SU-DHL-6 (cell line): ENCODE measurements at regions not wholly inside any gene's neighbourhood (a gene's known extent, or its start where the extent isn't known, plus 50 kb on each side); places are given as distances from the start of the nearest gene placed in this dataset.

ENCODE experiments used
- H2AFZ ChIP-seq: fragments of 200-600 bp; sonication (generic); 2 replicates; pipeline ENCODE4 v1.6.1; 2014; ENCODE audit warnings: low read depth, mild to moderate bottlenecking, moderate library complexity, mixed read lengths, antibody characterized with exemption, low read length; ENCODE audit not compliant: severe bottlenecking
- H3F3A ChIP-seq: fragments of 200-600 bp; shearing (Covaris generic); 2 replicates; pipeline ENCODE4 v1.6.0; 2016; ENCODE audit warnings: antibody characterized with exemption, mild to moderate bottlenecking; ENCODE audit not compliant: insufficient read depth
- H3K27ac ChIP-seq: fragments of 200-600 bp; sonication (generic); 2 replicates; pipeline ENCODE4 v1.5.1; 2016; ENCODE audit warnings: low read depth, mild to moderate bottlenecking, low read length, moderate library complexity, mixed read lengths
- H3K27me3 ChIP-seq: fragments of 200-600 bp; sonication (generic), shearing (Covaris generic); 2 replicates; pipeline ENCODE4 v1.6.0; 2014; ENCODE audit warnings: mild to moderate bottlenecking, low read length
- H3K36me3 ChIP-seq: fragments of 200-600 bp; sonication (generic); 2 replicates; pipeline ENCODE4 v1.6.1; 2014; ENCODE audit warnings: mild to moderate bottlenecking, low read length, mixed read lengths
- H3K4me2 ChIP-seq: fragments of 300-600, 200-600 bp; shearing (Covaris generic), sonication (generic); 2 replicates; pipeline ENCODE4 v1.6.0; 2014; ENCODE audit warnings: low read length, low read depth, mild to moderate bottlenecking; ENCODE audit not compliant: poor library complexity, severe bottlenecking
- H3K4me3 ChIP-seq: fragments of 200-600 bp; sonication (generic); 2 replicates; pipeline ENCODE4 v1.5.1; 2014; ENCODE audit warnings: antibody characterized with exemption, low read length, mild to moderate bottlenecking, mixed read lengths; ENCODE audit not compliant: insufficient read depth, poor library complexity, severe bottlenecking
- H3K79me2 ChIP-seq: fragments of 200-600 bp; sonication (generic); 2 replicates; pipeline ENCODE4 v1.6.1; 2014; ENCODE audit warnings: mild to moderate bottlenecking, low read length, moderate library complexity; ENCODE audit not compliant: insufficient read depth
- H3K9ac ChIP-seq: fragments of 200-600 bp; sonication (generic); 2 replicates; pipeline ENCODE4 v1.7.0; 2014; ENCODE audit warnings: mild to moderate bottlenecking, low read length
- H3K9me2 ChIP-seq: fragments of 200-600 bp; sonication (generic); replicated peaks from 2 replicates; pipeline ENCODE4 v1.6.1; 2014; ENCODE audit warnings: low read length; ENCODE audit not compliant: insufficient read depth
- H3K9me3 ChIP-seq: fragments of 200-600 bp; sonication (generic); 2 replicates; pipeline ENCODE4 v1.6.1; 2014; ENCODE audit warnings: low read length, mixed read lengths; ENCODE audit not compliant: insufficient read depth
- H4K20me1 ChIP-seq: fragments of 200-600 bp; sonication (generic); 2 replicates; pipeline ENCODE4 v1.6.1; 2014; ENCODE audit warnings: low read depth, mild to moderate bottlenecking, antibody characterized with exemption, low read length, moderate library complexity, mixed read lengths
- EZH2phosphoT487 ChIP-seq: fragments of 200-600 bp; sonication (generic), shearing (Covaris generic); conservative IDR thresholded peaks from 2 replicates; pipeline ENCODE4 v1.6.1; 2018; ENCODE audit warnings: mild to moderate bottlenecking, antibody characterized with exemption, low read length, moderate library complexity, mixed read lengths
- TF ChIP-seq, protein P1 (sequence below): fragments of 200-600 bp; sonication (generic); IDR thresholded peaks from one replicate; pipeline ENCODE4 v1.5.1; 2017; ENCODE audit warnings: antibody characterized with exemption, mild to moderate bottlenecking, low read length, moderate library complexity; ENCODE audit not compliant: insufficient read depth, poor library complexity, severe bottlenecking

DNA sequence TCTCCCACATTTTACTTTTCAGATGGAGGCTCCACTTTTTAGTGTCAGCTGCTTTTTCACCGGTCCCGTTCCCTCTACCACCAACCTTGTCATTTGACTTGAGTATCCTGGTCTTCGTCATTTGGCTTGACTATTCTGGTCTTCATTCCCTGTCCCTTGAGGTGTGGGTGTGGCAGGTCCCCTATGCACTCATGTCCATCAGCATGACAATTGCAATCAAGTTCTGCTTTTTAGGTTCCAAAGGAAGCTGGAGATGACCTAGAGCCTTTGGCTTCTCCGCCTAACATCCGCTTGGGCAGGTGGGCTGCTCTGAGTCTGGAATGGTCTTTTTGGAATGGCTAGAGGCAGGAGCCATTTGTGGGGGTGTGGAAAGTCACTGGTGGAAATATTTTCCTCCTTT lies 99.8 kb upstream of the MLN start:
- no peak overlapping the region for H2AFZ ChIP-seq
- no peaks in the 10 kb centered on the region for H3K36me3 ChIP-seq
- no peaks in the 10 kb centered on the region for H3F3A ChIP-seq
- no peak overlapping the region for H3K4me2 ChIP-seq
- no peak overlapping the region for H3K9ac ChIP-seq
- H3K79me2 ChIP-seq, result no peaks in the 10 kb centered on the region
- no peak overlapping the region for H3K4me3 ChIP-seq
- H3K9me2 ChIP-seq, result no peaks in the 10 kb centered on the region
- no peaks in the 10 kb centered on the region for H4K20me1 ChIP-seq
- TF ChIP-seq EZH2phosphoT487, result no peak
- TF ChIP-seq, protein P1, sequence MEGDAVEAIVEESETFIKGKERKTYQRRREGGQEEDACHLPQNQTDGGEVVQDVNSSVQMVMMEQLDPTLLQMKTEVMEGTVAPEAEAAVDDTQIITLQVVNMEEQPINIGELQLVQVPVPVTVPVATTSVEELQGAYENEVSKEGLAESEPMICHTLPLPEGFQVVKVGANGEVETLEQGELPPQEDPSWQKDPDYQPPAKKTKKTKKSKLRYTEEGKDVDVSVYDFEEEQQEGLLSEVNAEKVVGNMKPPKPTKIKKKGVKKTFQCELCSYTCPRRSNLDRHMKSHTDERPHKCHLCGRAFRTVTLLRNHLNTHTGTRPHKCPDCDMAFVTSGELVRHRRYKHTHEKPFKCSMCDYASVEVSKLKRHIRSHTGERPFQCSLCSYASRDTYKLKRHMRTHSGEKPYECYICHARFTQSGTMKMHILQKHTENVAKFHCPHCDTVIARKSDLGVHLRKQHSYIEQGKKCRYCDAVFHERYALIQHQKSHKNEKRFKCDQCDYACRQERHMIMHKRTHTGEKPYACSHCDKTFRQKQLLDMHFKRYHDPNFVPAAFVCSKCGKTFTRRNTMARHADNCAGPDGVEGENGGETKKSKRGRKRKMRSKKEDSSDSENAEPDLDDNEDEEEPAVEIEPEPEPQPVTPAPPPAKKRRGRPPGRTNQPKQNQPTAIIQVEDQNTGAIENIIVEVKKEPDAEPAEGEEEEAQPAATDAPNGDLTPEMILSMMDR, result no peak
- no peak overlapping the region for H3K27ac ChIP-seq
- no peaks in the 10 kb centered on the region for H3K9me3 ChIP-seq
- H3K27me3 ChIP-seq, result peaks cover 3% of the 10 kb centered on the region; the same call in 1 of the 2 replicates

DNA sequence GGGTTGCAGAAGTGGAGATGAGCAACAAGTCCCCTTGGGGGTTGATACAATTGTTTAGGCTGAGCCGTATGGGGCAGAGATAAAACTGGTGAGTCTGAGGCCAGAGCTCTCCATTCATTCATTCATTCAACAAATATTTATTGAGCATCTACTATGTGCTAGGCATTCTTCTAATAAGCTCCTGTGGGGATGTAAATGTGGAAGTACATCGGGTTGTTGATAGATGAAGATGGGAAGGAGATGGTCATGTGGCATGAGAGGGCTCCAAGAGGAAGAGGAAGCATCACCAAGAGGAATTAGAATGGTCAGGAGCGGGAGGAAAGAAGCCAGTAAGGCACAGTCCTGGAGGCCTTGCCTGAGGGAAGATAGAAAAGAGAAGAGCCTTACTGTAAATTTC lies 98.7 kb upstream of the MLN start:
- H3K9ac ChIP-seq, result no peak overlapping the region
- no peak for TF ChIP-seq EZH2phosphoT487
- TF ChIP-seq, protein P1, result no peak
- no peaks in the 10 kb centered on the region for H3K79me2 ChIP-seq
- no peaks in the 10 kb centered on the region for H3K9me3 ChIP-seq
- H4K20me1 ChIP-seq, result no peaks in the 10 kb centered on the region
- H3K36me3 ChIP-seq, result no peaks in the 10 kb centered on the region
- no peak overlapping the region for H2AFZ ChIP-seq
- no peak overlapping the region for H3K27ac ChIP-seq
- no peak overlapping the region for H3K4me2 ChIP-seq
- no peak overlapping the region for H3K4me3 ChIP-seq
- no peaks in the 10 kb centered on the region for H3F3A ChIP-seq
- no peaks in the 10 kb centered on the region for H3K9me2 ChIP-seq
- peaks cover 6% of the 10 kb centered on the region; the same call in 1 of the 2 replicates for H3K27me3 ChIP-seq

DNA sequence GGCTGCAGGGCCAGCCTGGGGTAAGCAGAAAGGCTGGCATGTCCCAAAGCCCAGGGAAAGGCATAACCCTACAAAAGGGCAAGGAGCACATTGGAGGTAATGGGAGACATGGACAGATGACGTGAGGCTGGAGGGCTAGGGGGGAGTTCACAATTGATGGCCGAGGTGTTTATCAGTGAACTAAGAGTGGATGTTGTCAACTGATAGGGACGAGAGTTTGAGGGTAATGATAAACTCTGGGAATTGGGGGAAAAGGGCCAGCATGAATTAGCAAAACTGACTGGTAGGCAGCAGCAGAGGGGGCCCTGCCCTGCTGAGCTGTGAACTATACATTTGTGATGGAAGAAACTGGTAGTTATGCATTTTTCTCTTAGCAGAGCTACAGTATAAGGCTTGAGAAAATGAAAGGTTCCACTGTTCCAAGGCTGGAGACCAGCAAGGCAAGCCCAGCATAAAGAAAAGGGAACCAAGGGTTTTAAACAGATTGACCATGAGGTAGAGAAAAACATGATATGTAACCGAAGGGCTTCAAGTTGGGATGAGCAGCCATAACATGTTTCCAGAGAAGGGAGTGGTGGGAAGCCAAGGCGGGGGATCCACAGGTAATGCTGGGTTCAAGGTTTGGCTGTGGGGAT lies 98.1 kb upstream of the MLN start:
- no peak for TF ChIP-seq EZH2phosphoT487
- TF ChIP-seq, protein P1, result no peak
- Histone ChIP-seq H3K27me3 (0 out of 2 replicates have a peak, but pooled peaks cover 6% of the 10 kb centered on the region), H3K27ac (no peak overlapping the region), H4K20me1 (no peaks in the 10 kb centered on the region), H3K9me3 (no peaks in the 10 kb centered on the region), H3F3A (no peaks in the 10 kb centered on the region), H2AFZ (no peak overlapping the region), H3K4me2 (no peak overlapping the region), H3K4me3 (no peak overlapping the region), H3K9me2 (no peaks in the 10 kb centered on the region), H3K9ac (no peak overlapping the region), H3K79me2 (no peaks in the 10 kb centered on the region), H3K36me3 (no peaks in the 10 kb centered on the region)
